ENCODE measurements at regions not wholly inside any gene's neighbourhood (a gene's known extent, or its start where the extent isn't known, plus 50 kb on each side); places are given as distances from the start of the nearest gene placed in this dataset.

DNA sequence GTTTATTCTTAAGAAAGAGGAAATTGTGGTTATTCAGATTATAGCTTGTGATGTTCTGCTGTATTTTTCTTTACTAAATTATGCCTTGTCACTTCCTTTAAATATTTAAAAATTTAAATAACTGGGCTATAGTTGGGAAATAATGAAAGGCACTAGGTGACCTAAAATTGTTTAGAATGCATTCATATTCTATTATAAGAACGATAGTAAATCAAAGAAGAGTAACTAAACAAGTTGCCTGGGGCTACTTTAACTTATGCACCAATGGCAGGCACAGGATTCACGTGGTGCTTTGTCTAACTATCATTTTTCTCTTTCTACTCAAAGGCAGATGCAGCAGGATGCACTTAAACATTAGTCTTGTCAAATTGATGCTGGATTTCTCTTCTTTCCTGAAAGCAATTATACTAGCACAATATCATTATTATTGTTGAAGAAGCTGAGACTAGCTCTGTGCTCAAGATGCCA is 190.7 kb upstream of the PPFIA2 start:
- TF ChIP-seq, protein P1, sequence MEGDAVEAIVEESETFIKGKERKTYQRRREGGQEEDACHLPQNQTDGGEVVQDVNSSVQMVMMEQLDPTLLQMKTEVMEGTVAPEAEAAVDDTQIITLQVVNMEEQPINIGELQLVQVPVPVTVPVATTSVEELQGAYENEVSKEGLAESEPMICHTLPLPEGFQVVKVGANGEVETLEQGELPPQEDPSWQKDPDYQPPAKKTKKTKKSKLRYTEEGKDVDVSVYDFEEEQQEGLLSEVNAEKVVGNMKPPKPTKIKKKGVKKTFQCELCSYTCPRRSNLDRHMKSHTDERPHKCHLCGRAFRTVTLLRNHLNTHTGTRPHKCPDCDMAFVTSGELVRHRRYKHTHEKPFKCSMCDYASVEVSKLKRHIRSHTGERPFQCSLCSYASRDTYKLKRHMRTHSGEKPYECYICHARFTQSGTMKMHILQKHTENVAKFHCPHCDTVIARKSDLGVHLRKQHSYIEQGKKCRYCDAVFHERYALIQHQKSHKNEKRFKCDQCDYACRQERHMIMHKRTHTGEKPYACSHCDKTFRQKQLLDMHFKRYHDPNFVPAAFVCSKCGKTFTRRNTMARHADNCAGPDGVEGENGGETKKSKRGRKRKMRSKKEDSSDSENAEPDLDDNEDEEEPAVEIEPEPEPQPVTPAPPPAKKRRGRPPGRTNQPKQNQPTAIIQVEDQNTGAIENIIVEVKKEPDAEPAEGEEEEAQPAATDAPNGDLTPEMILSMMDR (IDR thresholded peaks at IDR 0.05): no peak
- no peak for TF ChIP-seq POLR2A (IDR thresholded peaks at IDR 0.05)
